GM19035 (cell line): ENCODE measurements at regions not wholly inside any gene's neighbourhood (a gene's known extent, or its start where the extent isn't known, plus 50 kb on each side); places are given as distances from the start of the nearest gene placed in this dataset.
"Not testable (repeated sequence)": the region's sequence is repeated elsewhere in the genome, so short reads cannot be mapped to it uniquely, and the experiment has no call there.

Source experiments
- ATAC-seq: cut with Tn5 transposase; IDR thresholded peaks from one replicate; pipeline ENCODE4 v1.9.1; 2021; ENCODE audit not compliant: unreplicated experiment

DNA sequence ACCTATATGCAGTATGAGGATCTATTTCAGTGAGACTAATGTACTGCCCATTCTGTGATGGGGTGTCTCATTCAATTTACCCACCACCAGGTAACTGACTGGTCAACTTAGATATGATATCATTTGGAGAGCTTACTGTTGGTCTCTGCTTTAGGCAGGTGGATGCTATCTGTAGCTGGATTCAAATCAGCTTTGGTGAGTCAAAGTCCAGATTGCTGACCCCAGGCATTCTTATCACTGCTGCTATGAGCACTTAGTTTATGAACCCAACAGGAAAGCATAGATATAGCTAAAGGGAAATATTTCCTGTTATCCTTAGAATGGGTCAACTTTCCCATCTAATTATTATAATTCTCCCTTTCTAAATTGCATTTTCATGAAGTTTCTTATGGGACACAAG, 1295.2 kb upstream of the SPRY2 start:
- no peak for ATAC-seq

DNA sequence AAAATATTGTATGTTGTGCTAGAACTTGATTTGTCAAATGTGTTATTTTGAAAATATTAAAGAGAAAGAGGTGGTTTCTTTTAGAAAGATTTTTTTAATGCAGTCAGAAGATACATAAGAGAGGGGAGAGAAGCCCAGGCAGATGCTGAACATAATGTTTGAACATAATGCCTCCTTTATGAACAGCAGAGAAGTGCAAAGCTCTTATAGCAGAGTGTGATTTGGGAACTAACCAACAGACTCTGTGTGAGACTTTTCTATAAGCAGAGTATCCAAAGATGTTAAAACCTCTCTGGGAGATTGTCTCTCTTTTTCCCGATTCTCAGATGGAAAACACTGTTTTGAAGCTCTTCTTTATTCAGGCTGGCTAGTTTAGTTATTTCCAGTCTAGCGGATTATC, 1274.1 kb upstream of the SPRY2 start:
- no peak for ATAC-seq

DNA sequence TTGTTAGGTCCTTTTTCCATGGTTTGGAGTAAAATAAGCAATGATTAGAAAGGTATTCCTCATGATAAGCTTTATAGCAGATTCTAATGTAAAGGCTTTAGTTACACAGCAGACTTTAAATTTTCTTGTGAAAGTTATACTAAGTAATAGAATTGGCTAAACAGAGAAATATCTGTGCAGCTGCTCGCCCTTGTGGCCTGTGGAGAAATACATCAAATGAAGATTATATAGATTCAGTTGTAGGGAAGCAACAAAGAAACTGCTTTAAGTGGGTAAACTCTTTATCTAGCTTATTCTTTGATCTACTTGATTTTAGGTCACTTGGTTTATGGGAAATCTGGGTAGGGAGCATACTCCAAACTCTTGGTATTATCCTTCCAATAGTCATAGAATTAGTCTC, 1269.7 kb upstream of the SPRY2 start:
- ATAC-seq, result no peak

DNA sequence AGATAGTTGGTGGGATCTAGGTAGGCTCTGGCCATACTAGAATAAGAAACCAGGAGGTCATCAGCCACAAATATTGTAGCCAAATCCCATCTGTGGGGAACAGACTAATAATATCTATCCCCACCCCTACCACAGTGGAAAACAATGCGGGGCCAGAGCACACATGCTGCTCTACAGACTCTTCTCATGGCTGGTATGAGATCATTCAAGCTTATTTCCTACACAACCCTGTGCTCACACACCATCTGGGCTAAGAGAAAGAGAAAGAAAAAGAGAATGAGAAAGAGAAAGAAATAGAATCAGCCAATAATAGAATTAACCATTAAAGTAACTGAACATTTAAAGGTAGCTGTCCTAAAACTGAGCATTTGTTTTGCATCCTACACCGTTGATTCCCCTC, 1268.4 kb upstream of the SPRY2 start:
- no peak for ATAC-seq

DNA sequence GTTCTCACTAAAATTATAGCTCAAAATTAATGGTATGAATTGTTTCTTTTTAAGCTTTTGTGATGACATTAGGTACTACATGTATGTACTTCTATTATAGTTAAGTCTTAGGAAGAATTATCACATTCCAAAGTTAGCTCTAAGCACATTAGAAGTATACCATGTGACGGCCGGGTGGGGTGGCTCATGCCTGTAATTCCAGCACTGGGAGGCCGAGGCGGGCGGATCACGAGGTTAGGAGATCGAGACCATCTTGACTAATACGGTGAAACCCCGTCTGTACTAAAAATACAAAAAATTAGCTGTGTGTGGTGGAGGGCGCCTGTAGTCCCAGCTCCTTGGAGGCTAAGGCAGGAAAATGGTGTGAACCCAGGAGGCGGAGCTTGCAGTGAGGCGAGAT, 1265.1 kb upstream of the SPRY2 start:
- no peak for ATAC-seq

DNA sequence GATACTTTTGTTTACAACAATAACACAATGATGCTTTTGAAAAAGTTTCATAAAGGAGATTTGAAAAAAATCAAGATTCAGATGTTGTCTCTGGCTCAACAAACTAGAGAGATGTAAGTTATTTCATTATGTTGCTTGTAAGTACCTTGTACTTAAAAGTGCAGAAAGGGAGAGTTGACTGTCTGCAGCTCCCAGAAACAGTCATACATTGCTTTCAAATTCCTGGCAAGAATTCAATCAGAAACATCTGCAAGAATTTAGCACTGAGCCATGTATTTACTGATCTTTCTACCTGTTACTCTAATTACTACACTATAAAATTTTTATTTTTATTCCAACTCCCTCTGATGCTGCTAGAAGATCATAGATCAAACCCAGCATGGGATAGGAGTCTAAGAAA, 1261.3 kb upstream of the SPRY2 start:
- no peak for ATAC-seq

DNA sequence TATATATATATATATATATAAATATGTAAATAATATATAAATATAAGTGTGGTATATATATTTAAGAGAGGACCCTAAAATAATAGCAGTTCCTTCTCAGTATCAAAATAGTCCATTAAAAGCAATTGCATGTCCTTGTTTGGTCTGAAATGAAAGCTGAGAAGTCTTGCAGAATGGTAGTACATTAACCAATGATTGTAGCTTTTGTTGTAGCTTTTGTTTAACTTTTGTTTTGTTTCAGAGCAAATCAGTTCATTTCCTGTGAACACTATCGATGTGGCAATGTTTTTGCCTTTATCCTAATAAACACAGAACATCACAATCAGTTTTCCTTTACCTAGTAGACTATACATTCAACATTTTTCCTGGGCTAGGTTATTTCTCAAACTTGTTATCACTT, 1256.2 kb upstream of the SPRY2 start:
- ATAC-seq, result no peak

DNA sequence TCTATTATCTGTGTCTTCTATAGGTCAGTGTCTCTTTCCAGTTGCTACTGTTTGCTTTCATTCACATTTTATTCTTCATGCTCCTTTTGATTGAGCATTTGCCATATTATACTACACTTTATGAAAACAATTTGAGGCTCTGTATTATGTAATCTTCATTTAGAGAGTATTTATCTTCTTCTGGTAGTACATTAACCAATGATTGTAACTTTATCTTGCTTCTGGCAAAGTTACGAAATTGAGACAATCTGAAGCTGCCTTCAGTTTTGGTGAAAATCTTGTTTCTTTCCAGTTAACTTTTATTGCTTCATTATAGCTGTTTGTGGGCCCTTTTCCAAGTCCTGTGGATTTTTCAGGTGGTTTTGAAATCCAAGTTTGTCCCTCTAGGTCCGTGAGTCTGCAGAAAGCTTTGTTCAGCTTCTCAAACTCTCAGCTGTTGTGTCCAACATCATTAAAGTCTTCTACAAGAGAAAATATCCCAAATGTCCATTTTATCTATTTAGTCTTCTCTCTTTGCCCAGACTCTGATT, 1255.4 kb upstream of the SPRY2 start:
- ATAC-seq, result no peak

DNA sequence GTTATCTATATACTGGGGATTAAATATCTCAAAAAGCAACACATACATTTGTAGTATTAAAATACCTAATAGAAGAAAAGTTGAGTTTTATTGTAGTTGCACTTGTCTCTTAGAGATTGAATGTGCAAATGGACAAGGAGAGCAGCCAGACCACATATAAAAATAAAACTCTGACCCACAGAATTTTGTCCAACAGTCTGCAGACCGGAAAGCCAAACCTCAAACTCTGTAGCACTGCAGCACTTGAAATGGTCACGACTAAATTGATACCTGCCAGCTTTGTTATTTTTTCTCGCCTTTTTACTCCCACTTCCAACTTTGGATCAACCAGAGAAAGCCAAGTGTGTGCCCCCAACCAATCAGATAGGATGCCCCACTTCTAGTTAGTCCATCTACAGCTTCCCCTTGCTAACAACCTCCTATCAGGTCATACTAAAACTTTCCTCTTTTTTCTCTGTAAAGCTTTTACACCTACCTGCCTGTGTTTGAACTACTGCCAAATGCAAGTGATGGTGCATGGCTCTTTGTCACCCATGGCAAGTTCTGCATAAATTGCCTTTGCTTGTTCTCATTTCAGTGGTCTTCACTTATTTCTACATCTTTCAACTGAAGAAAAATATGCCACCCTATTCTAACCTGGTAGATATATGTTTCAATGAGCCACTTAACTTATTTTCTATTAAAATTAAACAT, 1250.7 kb upstream of the SPRY2 start:
- no peak for ATAC-seq

DNA sequence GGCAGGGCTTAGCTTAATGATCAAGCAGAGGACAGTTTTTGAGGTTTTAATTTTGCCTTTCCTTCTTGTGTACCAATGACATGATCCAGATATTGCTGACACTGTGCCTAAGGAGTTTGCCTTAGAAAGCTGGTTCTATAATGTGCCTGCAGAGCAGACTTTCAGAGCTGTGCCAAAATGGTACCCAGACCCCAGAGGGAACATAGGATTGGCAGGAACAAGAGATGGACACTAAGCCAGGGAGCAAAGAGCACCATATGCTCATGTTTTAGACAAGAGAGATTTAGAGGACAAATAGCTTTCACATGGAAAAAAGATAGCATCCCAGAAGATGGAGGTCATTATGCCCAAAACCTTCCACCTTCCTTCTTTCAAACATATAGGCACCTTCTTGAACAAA, 1241.5 kb upstream of the SPRY2 start:
- ATAC-seq, result no peak

DNA sequence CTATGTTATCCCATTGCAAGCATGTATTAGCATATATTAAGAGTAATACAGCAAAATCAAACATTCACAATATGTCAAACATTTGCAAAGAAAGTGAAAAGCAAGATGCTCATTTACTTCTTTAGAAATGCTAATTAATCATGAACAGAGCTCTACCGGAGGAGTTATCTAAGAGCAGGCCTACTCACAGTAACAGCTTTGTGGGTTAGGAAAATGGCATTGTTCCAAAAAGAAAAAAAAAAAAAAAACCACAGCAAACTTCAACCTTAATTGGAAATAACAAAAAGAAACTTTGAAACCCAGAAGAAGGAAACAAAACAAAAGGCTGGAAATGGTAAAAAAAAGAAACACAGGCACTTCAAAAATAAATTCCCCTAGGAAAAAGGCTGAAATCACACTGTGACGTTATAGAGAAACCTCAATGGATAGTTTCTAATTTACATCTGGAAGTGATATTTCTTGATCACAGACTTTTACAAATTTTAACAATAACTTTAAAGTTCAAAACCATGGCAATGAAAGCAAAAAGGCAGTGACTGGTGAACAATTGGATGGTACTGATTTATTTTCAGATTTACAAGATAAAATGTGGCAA, 1236.8 kb upstream of the SPRY2 start:
- ATAC-seq, result no peak

DNA sequence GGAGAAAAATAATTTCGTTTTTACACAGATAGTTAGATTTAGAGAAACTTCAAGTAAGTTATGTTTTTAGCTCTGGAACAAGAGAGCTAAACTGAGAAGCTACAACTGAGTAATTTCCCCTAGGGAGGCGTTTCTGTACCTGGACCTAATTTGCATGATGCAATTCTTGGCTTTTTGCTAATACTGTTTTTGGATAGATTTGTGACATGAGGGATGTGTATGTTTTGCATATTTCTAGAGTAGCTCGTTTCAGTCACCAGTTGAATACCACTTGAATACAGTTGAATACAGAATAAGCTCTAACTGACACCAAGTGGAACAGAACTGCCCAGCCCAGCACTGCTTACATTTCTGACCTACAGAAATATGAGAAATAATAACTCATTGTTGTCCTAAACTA, 1227.9 kb upstream of the SPRY2 start:
- no peak for ATAC-seq

DNA sequence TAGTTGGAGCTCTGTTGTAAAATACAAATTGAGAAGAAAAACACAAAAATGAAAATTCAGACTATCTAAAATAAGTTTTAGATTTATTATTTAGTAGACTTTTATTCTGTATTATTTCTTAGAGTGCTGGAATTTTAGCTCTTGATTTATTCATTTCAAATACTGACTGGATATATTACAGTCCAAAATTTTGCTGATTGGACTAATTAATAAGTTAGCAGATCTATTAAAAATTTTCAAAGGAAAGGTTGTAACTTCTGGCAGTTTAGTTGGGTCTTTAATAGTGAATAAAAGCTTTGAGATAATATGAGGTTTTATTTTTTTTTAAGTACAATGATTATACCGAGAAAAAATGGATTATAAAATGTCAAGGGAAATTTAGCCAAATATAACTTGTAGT, 1224.9 kb upstream of the SPRY2 start:
- ATAC-seq, result no peak

DNA sequence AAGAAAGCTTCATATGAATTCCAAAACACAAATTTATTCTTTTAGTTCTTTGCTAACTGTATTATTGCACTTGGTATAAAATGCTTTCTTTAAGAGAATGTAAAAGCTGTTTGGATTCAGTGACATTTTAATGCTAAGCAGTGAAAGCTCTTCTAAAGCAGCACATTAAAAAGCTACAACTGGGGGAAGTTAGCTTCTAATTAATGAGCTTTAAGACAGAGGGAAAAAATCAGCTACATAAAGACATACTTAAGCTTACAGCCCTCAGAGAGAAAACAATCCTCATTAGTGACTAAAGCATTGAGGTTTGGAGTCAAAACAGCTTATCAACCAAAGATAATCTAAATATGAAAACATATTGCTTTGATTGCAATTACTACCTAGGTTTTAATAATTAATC, 1222.2 kb upstream of the SPRY2 start:
- no peak for ATAC-seq

DNA sequence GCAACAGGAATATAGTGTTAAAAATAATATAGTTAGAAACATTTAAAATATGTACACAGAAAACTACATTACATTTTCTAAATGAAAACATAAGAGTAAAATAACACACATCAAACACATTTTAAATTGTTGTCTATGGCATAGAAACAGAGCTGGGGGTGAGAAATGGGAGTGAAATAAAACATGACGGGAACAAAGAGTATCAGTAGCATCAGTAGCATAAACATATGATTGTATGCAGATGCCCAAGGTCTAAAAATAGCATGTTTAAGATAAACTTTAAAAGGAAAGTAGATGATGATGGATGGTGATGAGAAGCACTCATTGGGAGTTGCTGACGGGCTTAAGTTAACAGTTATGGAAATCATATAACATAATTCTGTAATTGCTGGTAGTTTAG, 1221.7 kb upstream of the SPRY2 start:
- ATAC-seq, result no peak

DNA sequence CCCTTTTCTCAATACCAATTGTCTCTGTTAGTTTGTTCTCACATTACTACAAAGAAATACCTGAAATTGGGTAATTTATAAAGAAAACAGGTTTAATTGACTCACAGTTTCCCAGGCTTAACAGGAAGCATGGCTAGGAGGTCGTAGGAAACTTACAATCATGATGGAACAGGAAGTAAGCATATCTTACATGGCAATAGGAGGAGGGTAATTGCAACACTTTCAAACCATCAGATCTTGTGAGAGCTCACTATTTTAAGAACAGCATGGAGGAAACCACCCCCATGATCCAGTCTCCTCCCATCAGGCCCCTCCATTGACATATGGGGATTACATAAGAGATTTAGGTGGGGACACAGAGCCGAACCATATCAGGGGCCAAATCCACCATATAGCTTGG, 1210.1 kb upstream of the SPRY2 start:
- ATAC-seq, result no peak

DNA sequence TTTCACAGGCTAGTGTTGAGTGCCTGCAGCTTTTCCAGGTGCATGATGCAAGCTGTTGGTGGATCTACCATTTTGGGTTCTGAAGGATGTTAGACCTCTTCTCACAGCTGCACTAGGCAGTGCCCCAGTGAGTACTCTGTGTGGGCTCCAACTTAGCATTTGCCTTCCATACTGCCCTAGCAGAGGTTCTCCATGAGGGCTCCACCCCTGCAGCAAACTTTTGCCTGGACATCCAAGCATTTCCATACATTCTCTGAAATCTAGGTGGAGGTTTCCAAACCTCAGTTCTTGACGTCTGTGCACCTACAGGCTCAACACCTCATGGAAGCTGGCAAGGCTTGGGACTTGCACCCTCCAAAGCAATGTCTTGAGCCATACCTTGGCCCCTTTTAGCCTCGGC, 1205.4 kb upstream of the SPRY2 start:
- ATAC-seq, result not testable (repeated sequence)

DNA sequence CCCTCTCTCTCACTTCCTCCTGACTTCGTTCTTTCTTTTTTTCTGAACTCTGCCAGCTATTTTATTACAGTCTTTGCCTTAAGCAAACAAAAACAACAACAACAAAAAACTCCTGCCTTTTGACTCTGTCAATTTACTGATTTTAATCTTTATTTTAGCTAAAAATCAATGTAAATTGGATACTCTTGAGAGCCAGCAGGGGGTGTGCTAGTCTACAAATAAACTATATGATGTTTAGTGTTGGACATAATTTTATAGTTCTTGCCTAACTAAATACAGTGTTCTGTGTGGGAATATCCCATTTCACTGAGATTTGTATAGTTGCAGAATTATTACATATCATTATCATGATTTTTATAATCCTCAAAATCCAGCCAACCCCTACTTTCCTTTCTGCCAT, 1199.9 kb upstream of the SPRY2 start:
- ATAC-seq, result no peak

DNA sequence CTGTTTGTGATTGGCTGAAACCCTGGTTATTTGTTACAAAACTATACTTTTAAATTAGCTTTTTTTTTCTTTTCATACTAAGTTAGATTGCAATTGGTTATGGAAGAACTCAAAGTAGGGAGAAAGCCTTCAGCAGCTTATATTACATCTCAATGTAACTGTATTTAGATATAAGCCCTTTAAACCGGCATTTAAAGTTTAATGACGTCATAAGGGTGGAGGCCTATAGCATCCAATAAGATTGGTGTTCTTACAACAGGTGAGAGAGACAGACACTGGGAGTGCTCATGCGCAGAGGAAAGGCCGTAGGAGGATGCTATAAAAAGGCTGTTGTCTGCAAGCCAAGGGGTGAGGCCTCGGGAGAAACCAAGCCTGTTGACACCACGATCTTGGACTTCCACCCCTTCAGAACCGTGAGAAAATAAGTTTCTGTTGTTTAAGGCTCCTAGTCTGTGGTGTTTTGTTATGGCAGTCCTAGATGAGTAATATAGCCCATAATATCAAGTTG, 1198.8 kb upstream of the SPRY2 start:
- ATAC-seq, result no peak

DNA sequence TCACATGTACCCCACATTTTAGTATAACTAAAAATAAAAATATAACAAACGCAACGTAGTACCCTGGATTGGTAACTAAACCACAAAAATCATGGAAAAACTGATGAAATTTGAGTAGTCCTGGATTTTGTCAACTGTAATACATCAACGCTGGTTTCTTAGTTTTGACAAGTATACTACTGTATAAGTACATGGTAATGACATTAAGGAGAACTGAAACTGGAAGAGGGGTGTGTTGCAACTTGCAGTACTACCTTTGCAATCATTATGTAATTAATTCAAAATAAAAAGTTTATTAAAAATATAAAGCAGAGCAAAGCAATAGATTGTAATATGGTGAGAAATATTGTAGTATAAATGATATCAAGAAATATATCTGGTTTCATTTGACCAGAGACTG, 1158.0 kb upstream of the SPRY2 start:
- ATAC-seq, result no peak

DNA sequence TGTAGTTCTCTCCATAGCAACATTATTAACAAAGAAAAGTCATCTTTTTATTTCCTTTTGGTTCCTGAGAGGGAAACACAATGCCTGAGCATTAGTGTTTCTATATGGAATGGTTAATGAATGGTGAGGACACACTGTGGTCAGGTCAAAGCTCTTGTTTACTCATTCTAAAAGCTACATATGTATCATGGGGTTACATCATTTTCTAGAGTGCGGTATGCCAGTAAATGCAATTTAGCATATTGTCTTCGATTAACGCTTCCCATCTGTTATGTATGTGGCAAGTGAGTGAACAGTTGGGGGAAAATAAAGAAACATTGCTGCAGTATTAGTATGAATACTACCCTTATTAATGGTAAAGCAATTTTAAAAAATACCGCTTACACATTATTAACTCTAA, 1152.2 kb upstream of the SPRY2 start:
- ATAC-seq, result no peak

DNA sequence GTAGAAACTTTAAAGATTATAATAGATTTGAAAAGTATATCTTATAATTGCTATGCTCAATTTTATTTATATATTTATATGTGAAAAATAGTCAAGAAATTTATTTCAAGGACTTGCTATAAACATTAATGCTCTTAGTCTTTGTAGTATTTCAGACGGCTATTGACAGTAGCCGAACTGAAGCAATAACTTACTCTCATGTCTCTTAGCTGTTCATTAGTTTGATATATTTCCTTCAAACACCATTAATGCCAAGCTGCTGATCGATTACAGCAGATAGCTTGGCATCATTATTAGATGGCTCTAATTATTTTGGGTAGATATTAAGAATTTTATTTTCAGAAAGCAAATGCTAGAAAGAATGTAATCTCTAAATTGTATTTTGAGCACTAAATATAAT, 1151.5 kb upstream of the SPRY2 start:
- no peak for ATAC-seq

DNA sequence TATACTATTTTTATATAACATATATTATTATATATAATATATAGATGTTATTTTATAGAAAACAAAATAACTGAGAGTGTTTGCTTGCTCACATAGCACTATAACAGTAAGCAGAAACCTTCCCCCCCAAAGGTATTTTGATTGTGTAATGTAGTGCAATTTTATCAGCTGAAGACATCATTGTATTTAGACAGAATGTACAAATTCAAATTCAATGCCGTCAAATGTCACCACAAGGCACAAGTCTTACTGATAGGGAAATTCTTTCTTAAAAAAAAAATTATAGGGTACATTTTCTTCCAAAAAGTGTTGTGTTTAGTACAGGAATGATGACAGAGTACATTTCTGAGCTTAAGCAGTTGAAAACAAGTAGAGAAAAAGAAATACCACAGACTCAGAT, 1147.1 kb upstream of the SPRY2 start:
- no peak for ATAC-seq
